Limb (tissue), 2 donors: ENCODE measurements at regions not wholly inside any gene's neighbourhood (a gene's known extent, or its start where the extent isn't known, plus 50 kb on each side); places are given as distances from the start of the nearest gene placed in this dataset.
"Not testable (repeated sequence)": the region's sequence is repeated elsewhere in the genome, so short reads cannot be mapped to it uniquely, and the experiment has no call there.

Source experiments
- DNase-seq, 2 donors: peaks; one replicate each; pipeline ENCODE4 v3.0.0-alpha.2; 2016; ENCODE audit errors: extremely low spot score in 2 of 2

GRCh38 chr1:41994195-41994894, 75.6 kb upstream of the HIVEP3 start:
- DNase-seq, result no peak

- DNase-seq, result no peak
These were observed 64.7 kb upstream of the HIVEP3 start for GRCh38 chr1:41983451-41983850.

- no peak for DNase-seq
These were observed 63.1 kb upstream of the HIVEP3 start for GRCh38 chr1:41981796-41982195.

GRCh38 chr1:41980827-41981653, 62.3 kb upstream of the HIVEP3 start:
- DNase-seq, result no peak

- no peak for DNase-seq
These were observed 60.3 kb upstream of the HIVEP3 start for GRCh38 chr1:41978986-41979385.

- DNase-seq, result no peak
These were observed 58.6 kb upstream of the HIVEP3 start for GRCh38 chr1:41977326-41977725.

GRCh38 chr1:41976671-41977070, 57.9 kb upstream of the HIVEP3 start:
- DNase-seq, result no peak

GRCh38 chr1:41975850-41976569, 57.3 kb upstream of the HIVEP3 start:
- no peak for DNase-seq

GRCh38 chr1:41975121-41975520, 56.4 kb upstream of the HIVEP3 start:
- no peak for DNase-seq

- DNase-seq, result not testable (repeated sequence)
These were observed 49.8 kb upstream of the HIVEP3 start for GRCh38 chr1:41968557-41968956.
